HepG2 (cell line): ENCODE measurements at regions not wholly inside any gene's neighbourhood (a gene's known extent, or its start where the extent isn't known, plus 50 kb on each side); places are given as distances from the start of the nearest gene placed in this dataset.
A peak's percentile ranks its signal among the peaks of the same experiment; 100 is the strongest.

ENCODE experiments used
- YY1 ChIP-seq: IDR thresholded peaks from 2 replicates; pipeline ENCODE4 v1.6.1; 2011; ENCODE audit warnings: low read length, low read depth, moderate library complexity, mild to moderate bottlenecking; ENCODE audit not compliant: insufficient read depth, insufficient replicate concordance
- ZNF816 ChIP-seq: sonication (generic); formaldehyde crosslinking; IDR thresholded peaks from 2 replicates; pipeline ENCODE4 v1.8.0; 2022; ENCODE audit warnings: missing genetic modification reagents, mild to moderate bottlenecking, borderline replicate concordance
- TF ChIP-seq, protein P1 (sequence below): sonication (generic); formaldehyde crosslinking; IDR thresholded peaks from 2 replicates; pipeline ENCODE4 v1.4.0; 2020; ENCODE audit warnings: missing genetic modification reagents, borderline replicate concordance

DNA sequence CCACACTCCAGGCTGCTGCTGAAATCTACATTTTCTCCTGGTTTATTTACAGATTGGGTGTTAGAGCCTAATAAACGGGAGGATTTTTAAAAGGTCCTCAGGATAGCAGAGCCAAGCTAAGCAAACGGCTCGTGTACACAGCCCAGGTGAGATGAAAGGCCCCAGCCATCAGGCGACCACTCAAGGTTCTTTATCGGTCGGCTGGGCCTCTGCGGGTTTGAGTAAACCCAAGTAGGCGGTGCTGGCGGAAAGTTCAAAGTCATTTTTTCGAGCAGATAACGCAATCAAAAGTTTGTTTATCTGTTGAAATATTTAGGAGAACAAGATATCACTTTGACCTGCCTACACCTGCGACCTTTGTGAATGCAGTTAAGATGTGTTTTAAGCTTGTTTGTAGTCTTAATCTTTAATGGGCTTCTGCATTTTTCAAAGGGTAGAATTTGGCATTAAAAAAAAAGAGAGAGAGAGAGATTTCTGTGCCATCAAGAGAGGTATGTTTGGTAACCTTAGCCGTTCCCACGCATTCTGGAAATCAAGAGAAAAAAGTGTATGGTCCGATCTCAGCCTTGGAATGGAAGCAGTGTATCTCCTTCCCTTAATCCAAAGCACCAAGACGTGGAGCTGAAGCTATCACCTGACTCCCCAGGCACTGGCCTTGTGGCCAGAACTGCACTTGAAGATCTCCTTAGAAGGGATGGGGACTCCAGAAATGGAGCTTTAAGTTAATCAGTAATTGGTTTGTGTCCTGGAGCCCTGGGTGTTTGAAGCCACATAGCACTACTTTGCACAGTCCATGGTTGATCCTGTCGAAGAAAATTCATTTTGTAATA is 301.7 kb upstream of the IRX5 start:
- TF ChIP-seq YY1, result peak; percentile 41
- TF ChIP-seq, protein P1, sequence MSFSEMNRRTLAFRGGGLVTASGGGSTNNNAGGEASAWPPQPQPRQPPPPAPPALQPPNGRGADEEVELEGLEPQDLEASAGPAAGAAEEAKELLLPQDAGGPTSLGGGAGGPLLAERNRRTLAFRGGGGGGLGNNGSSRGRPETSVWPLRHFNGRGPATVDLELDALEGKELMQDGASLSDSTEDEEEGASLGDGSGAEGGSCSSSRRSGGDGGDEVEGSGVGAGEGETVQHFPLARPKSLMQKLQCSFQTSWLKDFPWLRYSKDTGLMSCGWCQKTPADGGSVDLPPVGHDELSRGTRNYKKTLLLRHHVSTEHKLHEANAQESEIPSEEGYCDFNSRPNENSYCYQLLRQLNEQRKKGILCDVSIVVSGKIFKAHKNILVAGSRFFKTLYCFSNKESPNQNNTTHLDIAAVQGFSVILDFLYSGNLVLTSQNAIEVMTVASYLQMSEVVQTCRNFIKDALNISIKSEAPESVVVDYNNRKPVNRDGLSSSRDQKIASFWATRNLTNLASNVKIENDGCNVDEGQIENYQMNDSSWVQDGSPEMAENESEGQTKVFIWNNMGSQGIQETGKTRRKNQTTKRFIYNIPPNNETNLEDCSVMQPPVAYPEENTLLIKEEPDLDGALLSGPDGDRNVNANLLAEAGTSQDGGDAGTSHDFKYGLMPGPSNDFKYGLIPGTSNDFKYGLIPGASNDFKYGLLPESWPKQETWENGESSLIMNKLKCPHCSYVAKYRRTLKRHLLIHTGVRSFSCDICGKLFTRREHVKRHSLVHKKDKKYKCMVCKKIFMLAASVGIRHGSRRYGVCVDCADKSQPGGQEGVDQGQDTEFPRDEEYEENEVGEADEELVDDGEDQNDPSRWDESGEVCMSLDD (CRISPR knock-in tag), result no peak
- peak; percentile 43; the same call in 1 of the 2 replicates for TF ChIP-seq ZNF816
